ENCODE measurements at regions not wholly inside any gene's neighbourhood (a gene's known extent, or its start where the extent isn't known, plus 50 kb on each side); places are given as distances from the start of the nearest gene placed in this dataset.

DNA sequence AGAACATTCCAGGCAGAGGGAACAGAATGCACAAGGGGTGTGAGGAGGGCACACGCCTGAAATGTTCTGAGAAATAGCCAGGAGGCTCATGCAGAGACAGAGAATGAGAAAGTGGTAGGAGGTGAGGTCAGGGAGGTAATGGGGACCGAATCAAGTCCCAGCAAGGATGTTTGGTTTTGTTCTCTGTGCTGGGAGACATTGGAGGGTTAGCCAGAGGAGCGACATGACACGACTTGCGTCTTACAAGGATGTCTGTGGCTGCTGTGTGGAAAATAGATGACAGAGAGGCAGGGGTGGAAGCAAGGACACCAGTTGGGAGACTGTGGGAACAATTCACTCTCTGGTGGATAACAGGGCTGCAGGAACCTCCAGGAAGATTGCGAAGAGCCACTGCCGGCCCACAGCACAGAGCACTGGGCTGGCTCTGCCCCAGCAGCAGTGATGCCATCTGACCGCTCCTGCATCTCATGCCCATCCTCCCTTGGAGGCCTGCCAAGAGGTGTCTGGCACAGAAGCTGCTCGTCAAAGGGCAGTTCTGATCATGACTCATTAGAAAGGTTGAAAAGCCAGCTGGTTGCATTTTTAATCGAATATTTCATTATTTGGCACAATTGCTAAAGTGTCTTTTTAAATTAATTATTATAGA lies 57.7 kb upstream of the CD83 start:
- Histone ChIP-seq H3K79me2 (ENCODE audit: insufficient read depth, low read depth, low read length) (no peaks in the 10 kb centered on the region), H2AFZ (ENCODE audit: low read length) (no peak overlapping the region), H3K4me1 (ENCODE audit: insufficient read depth, low read length, poor library complexity, severe bottlenecking) (no peaks in the 10 kb centered on the region), H3K4me2 (ENCODE audit: low read length) (no peak overlapping the region), H3K9me3 (ENCODE audit: low read length) (no peaks in the 10 kb centered on the region), H4K20me1 (ENCODE audit: insufficient read depth, low read length) (no peaks in the 10 kb centered on the region), H3K36me3 (ENCODE audit: insufficient read depth, low read length) (no peaks in the 10 kb centered on the region), H3K27ac (ENCODE audit: low read depth, low read length, poor library complexity, severe bottlenecking) (no peak overlapping the region), H3K4me3 (ENCODE audit: low read depth, low read length, poor library complexity, severe bottlenecking) (no peak overlapping the region), H3K9me2 (ENCODE audit: insufficient read depth, low read length) (no peaks in the 10 kb centered on the region)
- no peak for TF ChIP-seq EZH2phosphoT487 (IDR thresholded peaks at IDR 0.05; ENCODE audit: borderline replicate concordance, low read depth, low read length)
- TF ChIP-seq, protein P1, sequence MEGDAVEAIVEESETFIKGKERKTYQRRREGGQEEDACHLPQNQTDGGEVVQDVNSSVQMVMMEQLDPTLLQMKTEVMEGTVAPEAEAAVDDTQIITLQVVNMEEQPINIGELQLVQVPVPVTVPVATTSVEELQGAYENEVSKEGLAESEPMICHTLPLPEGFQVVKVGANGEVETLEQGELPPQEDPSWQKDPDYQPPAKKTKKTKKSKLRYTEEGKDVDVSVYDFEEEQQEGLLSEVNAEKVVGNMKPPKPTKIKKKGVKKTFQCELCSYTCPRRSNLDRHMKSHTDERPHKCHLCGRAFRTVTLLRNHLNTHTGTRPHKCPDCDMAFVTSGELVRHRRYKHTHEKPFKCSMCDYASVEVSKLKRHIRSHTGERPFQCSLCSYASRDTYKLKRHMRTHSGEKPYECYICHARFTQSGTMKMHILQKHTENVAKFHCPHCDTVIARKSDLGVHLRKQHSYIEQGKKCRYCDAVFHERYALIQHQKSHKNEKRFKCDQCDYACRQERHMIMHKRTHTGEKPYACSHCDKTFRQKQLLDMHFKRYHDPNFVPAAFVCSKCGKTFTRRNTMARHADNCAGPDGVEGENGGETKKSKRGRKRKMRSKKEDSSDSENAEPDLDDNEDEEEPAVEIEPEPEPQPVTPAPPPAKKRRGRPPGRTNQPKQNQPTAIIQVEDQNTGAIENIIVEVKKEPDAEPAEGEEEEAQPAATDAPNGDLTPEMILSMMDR (conservative IDR thresholded peaks at IDR 0.05; ENCODE audit: low read length): no peak
- BruUV-seq (replicated peaks): no TSS peak
- POLR2A ChIA-PET: interaction anchor here (0.8 kb wide), 1 partner anchor 502 kb away, joined by 3 read pairs; no protein-coding TSS in a partner anchor
- intact Hi-C loops (cut with micrococcal nuclease; ENCODE audit: unreplicated experiment): no loop called here
- no peak for DNase-seq (ENCODE audit: low spot score)
- CTCF ChIA-PET (ENCODE audit: unreplicated experiment): no interaction called here

DNA sequence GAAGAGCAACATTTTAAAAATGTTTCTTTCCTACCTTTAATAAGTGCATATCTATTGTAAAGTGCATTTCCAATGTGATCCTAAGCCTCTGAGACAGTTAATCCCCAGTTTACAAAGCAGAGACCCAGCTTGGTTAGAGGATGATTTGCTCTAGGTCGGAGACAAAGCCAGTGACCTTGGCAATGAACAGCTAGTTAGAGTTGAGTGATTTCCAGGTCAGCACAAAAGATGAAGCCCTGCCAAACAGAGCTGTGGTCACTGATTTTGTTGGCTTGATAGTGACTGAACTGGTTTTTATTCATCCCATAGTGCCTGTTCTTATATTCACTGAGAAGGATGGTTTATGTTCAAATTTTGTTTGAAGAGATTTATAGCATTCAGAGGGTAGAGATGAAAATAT lies 56.6 kb upstream of the CD83 start:
- Histone ChIP-seq H3K27ac (ENCODE audit: low read depth, low read length, poor library complexity, severe bottlenecking) (no peak overlapping the region), H3K4me2 (ENCODE audit: low read length) (no peak overlapping the region), H3K4me1 (ENCODE audit: insufficient read depth, low read length, poor library complexity, severe bottlenecking) (no peaks in the 10 kb centered on the region), H3K36me3 (ENCODE audit: insufficient read depth, low read length) (no peaks in the 10 kb centered on the region), H4K20me1 (ENCODE audit: insufficient read depth, low read length) (no peaks in the 10 kb centered on the region), H2AFZ (ENCODE audit: low read length) (no peak overlapping the region), H3K9me3 (ENCODE audit: low read length) (no peaks in the 10 kb centered on the region), H3K4me3 (ENCODE audit: low read depth, low read length, poor library complexity, severe bottlenecking) (no peak overlapping the region), H3K9me2 (ENCODE audit: insufficient read depth, low read length) (no peaks in the 10 kb centered on the region), H3K79me2 (ENCODE audit: insufficient read depth, low read depth, low read length) (no peaks in the 10 kb centered on the region)
- intact Hi-C loops (cut with micrococcal nuclease; ENCODE audit: unreplicated experiment): no loop called here
- TF ChIP-seq EZH2phosphoT487 (IDR thresholded peaks at IDR 0.05; ENCODE audit: borderline replicate concordance, low read depth, low read length): no peak
- TF ChIP-seq, protein P1 (conservative IDR thresholded peaks at IDR 0.05; ENCODE audit: low read length): no peak
- no peak for DNase-seq (ENCODE audit: low spot score)
- ChIA-PET POLR2A (interaction anchor here (0.7 kb wide), 1 partner anchor 38 kb away, joined by 4 read pairs; no protein-coding TSS in a partner anchor), CTCF (ENCODE audit: unreplicated experiment) (no interaction called here)
- BruUV-seq (replicated peaks): no TSS peak

DNA sequence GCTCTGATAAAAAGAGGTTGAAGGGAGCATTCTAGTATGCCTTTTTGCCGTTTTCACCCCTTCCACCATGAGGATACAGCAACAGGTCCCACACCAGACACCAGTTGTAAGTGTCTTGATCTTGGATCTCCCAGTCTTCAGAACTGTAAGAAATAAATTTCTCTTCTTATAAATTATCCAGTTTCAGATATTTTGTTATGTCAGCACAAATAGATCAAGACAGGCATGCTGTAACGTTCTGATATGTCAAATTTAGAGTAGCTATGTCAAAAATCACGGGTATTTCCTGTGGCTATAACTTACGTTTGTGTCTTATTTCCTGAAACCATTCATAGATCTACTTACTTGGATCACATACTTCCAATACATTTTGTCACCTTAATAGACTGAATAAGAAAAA lies 55.9 kb upstream of the CD83 start:
- intact Hi-C loops (cut with micrococcal nuclease; ENCODE audit: unreplicated experiment): no loop called here
- Histone ChIP-seq H3K9me2 (ENCODE audit: insufficient read depth, low read length) (no peaks in the 10 kb centered on the region), H3K4me3 (ENCODE audit: low read depth, low read length, poor library complexity, severe bottlenecking) (no peak overlapping the region), H3K79me2 (ENCODE audit: insufficient read depth, low read depth, low read length) (no peaks in the 10 kb centered on the region), H2AFZ (ENCODE audit: low read length) (no peak overlapping the region), H4K20me1 (ENCODE audit: insufficient read depth, low read length) (no peaks in the 10 kb centered on the region), H3K4me2 (ENCODE audit: low read length) (no peak overlapping the region), H3K36me3 (ENCODE audit: insufficient read depth, low read length) (no peaks in the 10 kb centered on the region), H3K4me1 (ENCODE audit: insufficient read depth, low read length, poor library complexity, severe bottlenecking) (no peaks in the 10 kb centered on the region), H3K27ac (ENCODE audit: low read depth, low read length, poor library complexity, severe bottlenecking) (no peak overlapping the region), H3K9me3 (ENCODE audit: low read length) (no peaks in the 10 kb centered on the region)
- no TSS peak for BruUV-seq (replicated peaks)
- no peak for TF ChIP-seq EZH2phosphoT487 (IDR thresholded peaks at IDR 0.05; ENCODE audit: borderline replicate concordance, low read depth, low read length)
- TF ChIP-seq, protein P1 (conservative IDR thresholded peaks at IDR 0.05; ENCODE audit: low read length): no peak
- ChIA-PET CTCF (ENCODE audit: unreplicated experiment) (no interaction called here), POLR2A (interaction anchor here (0.7 kb wide), 1 partner anchor 39 kb away, joined by 4 read pairs; no protein-coding TSS in a partner anchor)
- DNase-seq (ENCODE audit: low spot score): no peak
